T-helper 2 cell treated with Interferon-gamma antibody and Interleukin-4, amounts not matched to agents 100 ng/mL and 5 ng/mL, for 36 hours (primary cell): ENCODE measurements at regions not wholly inside any gene's neighbourhood (a gene's known extent, or its start where the extent isn't known, plus 50 kb on each side); places are given as distances from the start of the nearest gene placed in this dataset.

ENCODE experiments used
- intact Hi-C: fragments of 100-400 bp; cut with micrococcal nuclease; formaldehyde crosslinking; loops from one replicate; pipeline ENCODE4 v1.15.1; 2023

DNA sequence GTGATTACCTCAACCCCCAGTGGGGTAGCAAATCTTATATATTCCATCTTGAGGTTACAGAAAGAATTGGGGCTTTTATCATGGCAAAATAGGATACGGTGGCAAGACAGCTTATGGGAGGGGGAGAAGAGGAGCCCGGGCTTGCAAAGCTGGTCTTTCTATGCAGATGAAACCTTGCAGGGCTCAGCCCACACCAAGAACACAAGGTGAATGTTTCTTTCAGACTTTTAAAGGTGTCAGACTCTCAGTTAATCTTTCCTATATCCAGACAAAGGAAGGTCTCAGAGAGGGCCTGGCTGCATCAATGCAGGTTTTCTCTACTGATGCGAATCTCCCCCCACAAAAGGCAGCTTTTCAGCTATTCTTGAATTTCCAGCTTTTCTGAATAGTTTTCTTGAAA, 59.9 kb upstream of the WDR17 start:
- intact Hi-C loops: no loop called here

DNA sequence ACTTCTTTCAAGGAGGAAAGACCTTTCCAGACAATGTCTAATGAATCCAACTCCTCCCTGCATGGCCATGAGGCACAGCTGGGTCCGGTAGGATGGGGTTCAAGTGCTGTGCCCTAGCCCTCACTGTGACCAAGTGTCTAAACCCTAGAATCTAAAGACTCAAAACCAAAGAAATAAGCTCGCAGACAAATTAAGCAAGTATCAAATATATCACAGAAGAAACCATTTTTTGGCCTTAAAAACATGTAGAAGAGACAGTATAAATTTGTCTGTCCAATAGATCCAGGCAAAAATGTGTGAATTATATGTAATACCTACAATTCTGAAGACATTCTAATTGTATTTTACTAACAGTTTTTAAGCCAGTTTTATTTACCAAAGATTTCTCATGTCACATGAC, 56.4 kb upstream of the WDR17 start:
- intact Hi-C loops: no loop called here

DNA sequence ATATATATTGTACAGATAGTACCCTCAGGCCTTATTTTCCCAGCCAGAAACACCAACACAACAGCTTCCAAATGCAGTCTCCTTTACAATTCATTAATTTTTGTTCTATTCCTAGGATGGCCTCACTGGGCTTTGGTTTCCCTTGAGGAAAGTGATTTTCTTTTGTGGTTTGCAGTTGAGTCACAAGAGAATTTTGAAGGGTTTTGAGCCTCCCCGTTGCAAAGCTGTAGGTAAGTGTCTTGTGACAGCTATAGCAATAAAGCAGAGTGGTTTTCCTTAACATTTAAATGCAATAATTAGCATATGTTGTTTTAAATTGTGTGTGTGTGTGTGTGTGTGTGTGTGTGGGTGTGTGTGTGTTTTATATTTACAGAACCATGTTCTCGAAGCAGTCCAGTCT, 54.1 kb upstream of the WDR17 start:
- intact Hi-C loops: no loop called here

DNA sequence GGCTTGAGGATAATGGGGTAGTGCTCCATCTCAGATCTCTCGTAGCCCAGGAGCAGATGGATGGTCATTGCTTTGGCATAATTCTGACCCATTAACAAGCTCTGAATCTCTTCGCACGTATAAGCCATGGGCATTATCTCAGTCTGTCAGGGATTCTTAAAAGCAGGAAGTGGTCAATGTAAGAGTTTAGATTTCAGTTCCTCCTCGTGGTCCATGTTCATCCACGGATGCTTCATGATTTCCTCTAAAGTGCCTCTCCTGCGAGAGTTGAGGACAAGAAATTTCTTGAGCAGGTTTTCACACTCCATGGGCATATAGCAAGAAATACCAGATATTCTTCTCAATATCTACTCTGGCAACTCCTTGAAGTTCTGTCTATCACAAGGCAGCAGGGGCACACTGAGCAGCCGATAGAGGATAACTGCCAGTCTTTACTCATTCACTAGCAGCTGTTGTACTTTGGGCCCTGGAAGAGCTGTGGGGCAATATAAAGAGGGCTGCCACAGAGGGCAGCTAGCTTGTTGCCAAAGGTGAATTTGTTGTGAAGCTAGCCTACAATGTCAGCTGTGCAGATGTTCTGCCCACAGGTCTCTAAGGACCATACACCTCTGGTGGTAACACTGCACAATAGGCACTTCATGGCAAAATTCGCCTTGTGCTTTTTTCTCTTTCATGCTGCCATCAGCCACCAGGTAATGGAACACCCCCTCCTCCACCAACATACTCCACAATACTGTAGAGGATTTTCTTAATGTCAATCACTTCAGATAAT, 52.0 kb upstream of the WDR17 start:
- intact Hi-C loops: no loop called here

DNA sequence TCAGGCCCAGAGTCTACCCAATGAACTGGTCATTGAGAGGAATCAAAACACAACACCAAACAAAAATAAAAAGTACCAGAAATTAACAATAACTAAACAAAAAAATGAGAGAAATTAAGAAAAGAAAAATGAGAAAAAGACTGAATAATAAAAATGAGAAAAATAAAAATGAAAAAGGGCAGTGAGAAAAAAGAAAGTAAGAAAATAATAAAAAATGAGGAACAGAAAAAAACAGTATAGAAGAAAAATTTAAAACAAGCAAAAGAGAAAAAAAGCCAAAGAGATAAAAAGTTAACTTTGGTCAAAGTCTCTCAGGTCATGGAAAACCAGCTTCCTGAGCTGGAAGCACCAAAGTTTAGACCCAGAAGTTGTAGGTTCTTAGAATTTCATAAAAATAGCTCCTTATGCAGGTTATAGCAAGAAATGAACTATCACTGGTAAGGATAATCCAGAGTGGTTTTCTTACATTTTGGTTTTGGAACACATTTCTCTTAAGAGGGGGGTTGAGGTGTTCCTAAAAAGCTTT, 51.0 kb upstream of the WDR17 start:
- intact Hi-C loops: no loop called here
